ENCODE measurements at regions not wholly inside any gene's neighbourhood (a gene's known extent, or its start where the extent isn't known, plus 50 kb on each side); places are given as distances from the start of the nearest gene placed in this dataset.

DNA sequence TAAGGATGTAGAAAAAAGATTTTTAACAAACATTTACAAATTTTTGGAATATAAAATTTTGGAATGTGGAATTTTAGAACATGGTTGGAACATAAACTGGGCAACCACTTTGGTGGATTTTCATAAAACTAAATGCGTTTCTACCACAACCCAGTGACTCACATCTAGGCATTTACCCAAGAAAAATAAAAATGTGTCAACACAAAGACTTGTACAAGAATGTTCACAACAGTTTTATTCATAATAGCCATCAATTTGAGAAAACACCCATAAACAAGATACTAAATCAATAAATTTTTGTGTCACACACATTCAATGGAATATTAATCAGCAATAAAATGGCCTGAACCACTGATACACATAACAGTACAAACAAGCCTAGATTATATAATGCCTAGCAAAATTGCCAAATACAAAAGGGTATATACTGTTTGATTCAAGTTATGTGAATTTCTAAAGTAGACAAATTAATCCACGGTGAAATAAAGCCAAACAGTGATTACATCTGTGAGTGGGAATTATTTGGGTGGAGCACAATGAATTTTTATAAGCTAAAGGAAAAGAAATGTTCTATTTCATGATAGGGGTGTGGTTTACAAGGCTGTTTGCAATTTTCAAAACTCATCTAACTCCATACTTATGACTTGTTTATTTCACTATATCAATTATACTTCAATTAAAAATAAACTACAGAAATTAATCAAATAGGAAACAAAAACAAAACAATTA is 415.2 kb upstream of the OR4E1 start:
- Histone ChIP-seq H2AK5ac (ENCODE audit: low read depth, low read length) (no peak overlapping the region), H3K79me1 (ENCODE audit: low read depth in 1 of 2, low read length in 2 of 2) (no peaks in the 10 kb centered on the region), H4K5ac (ENCODE audit: low read depth, low read length) (no peak overlapping the region), H3K27me3 (ENCODE audit: control insufficient read depth, insufficient read depth, low read length) (no peaks in the 10 kb centered on the region), H3K56ac (ENCODE audit: extremely low read depth, insufficient read depth, low read length) (no peak overlapping the region), H4K20me1 (ENCODE audit: insufficient read depth, low read length) (no peaks in the 10 kb centered on the region), H3K9ac (ENCODE audit: low read depth, low read length) (no peak overlapping the region), H2BK120ac (ENCODE audit: low read depth, low read length) (no peak overlapping the region), H2AK9ac (replicated peaks; ENCODE audit: low read depth, low read length, poor library complexity) (no peak overlapping the region), H3K4me3 (ENCODE audit: insufficient read depth, low read depth, low read length) (no peak overlapping the region), H3K18ac (ENCODE audit: low read depth, low read length) (no peak overlapping the region), H2BK20ac (ENCODE audit: low read depth, low read length) (no peak overlapping the region), H2BK15ac (ENCODE audit: low read depth, low read length) (no peak overlapping the region), H3K27ac (ENCODE audit: insufficient read depth, low read length) (no peak overlapping the region), H4K91ac (ENCODE audit: insufficient read depth, low read depth, low read length) (no peak overlapping the region), H3K36me3 (ENCODE audit: control insufficient read depth, insufficient read depth, low read length) (no peaks in the 10 kb centered on the region), H3K9me3 (ENCODE audit: control insufficient read depth, insufficient read depth, low read length) (no peaks in the 10 kb centered on the region), H3K14ac (replicated peaks; ENCODE audit: low read depth, low read length) (no peak overlapping the region), H3K4me2 (ENCODE audit: low read depth, low read length) (no peak overlapping the region), H3K23ac (ENCODE audit: low read depth, low read length) (no peak overlapping the region), H2BK5ac (ENCODE audit: low read depth, low read length, poor library complexity, severe bottlenecking) (no peak overlapping the region), H2AFZ (replicated peaks; ENCODE audit: low read length, poor library complexity) (no peak overlapping the region), H3K9me1 (ENCODE audit: insufficient read depth, low read length) (no peaks in the 10 kb centered on the region), H3K4me1 (ENCODE audit: control insufficient read depth, insufficient read depth, low read length) (no peaks in the 10 kb centered on the region), H3K4ac (ENCODE audit: low read depth, low read length) (no peak overlapping the region), H4K8ac (ENCODE audit: low read depth in 2 of 2, low read length in 2 of 2) (no peak overlapping the region)
- DNase-seq (peak; percentile 27), ATAC-seq (ENCODE audit: low read depth) (no peak)
- ChIA-PET POLR2A (ENCODE audit: unreplicated experiment) (no interaction called here), CTCF (no interaction called here)
- TF ChIP-seq SMC3 (IDR thresholded peaks at IDR 0.05; ENCODE audit: low read depth, low read length) (no peak), ELK1 (IDR thresholded peaks at IDR 0.05; ENCODE audit: borderline replicate concordance, low read depth, low read length) (no peak), MXI1 (IDR thresholded peaks at IDR 0.05; ENCODE audit: borderline replicate concordance, low read depth, low read length) (no peak), CEBPB (IDR thresholded peaks at IDR 0.05; ENCODE audit: low read depth, low read length) (no peak), RFX5 (IDR thresholded peaks at IDR 0.05; ENCODE audit: low read depth, low read length) (no peak), RCOR1 (IDR thresholded peaks at IDR 0.05; ENCODE audit: insufficient replicate concordance, low read length) (no peak), USF2 (IDR thresholded peaks at IDR 0.05; ENCODE audit: low read depth, low read length) (no peak), CHD1 (IDR thresholded peaks at IDR 0.05; ENCODE audit: low read depth, low read length) (no peak), MAZ (IDR thresholded peaks at IDR 0.05; ENCODE audit: borderline replicate concordance, low read depth, low read length) (no peak), RAD21 (IDR thresholded peaks at IDR 0.05; ENCODE audit: low read length) (no peak), BHLHE40 (IDR thresholded peaks at IDR 0.05; ENCODE audit: low read depth, low read length) (no peak), POLR2A (IDR thresholded peaks at IDR 0.05; ENCODE audit: low read depth, low read length) (no peak)
- no CpG with 5 or more reads among the region's 2 CpGs for WGBS, 2 experiments (ENCODE audit: extremely low coverage in 2 of 2, insufficient read length in 1 of 2)
- intact Hi-C loops (cut with micrococcal nuclease) (no loop called here), in situ Hi-C loops (cut with MboI; ENCODE audit: low sequenced_read_pairs) (no loop called here), dilution Hi-C loops (cut with HindIII; ENCODE audit: low sequenced_read_pairs, unreplicated experiment) (no loop called here)
- no TSS peak for BruUV-seq (replicated peaks)

All from IMR-90 (cell line).